A673 (cell line): ENCODE measurements at regions not wholly inside any gene's neighbourhood (a gene's known extent, or its start where the extent isn't known, plus 50 kb on each side); places are given as distances from the start of the nearest gene placed in this dataset.

Source experiments
- BruUV-seq: library from RNA; stranded (reverse); fragments of 400-500 nt; replicated peaks from 2 replicates; lab custom pipeline; 2021; lab: Mats Ljungman, UMichigan
- CTCF ChIA-PET: fragments of 300-600 bp; sonication (Branson Sonifier 250); formaldehyde crosslinking; loops from one replicate; lab custom pipeline; 2022; ENCODE audit warnings: antibody characterized with exemption; lab: Charles Lee
- POLR2A ChIA-PET: fragments of 300-600 bp; sonication (Branson Sonifier 250); formaldehyde crosslinking; loops from one replicate; lab custom pipeline; 2022; ENCODE audit warnings: antibody characterized with exemption; ENCODE audit not compliant: low non-redundant PET; lab: Charles Lee
- DNase-seq: peaks from one replicate; pipeline ENCODE4 v3.0.0-alpha.2; 2015; ENCODE audit warnings: low spot score
- H3K27ac ChIP-seq: fragments of 200-600 bp; sonication (generic); 2 replicates; pipeline ENCODE4 v1.5.1; 2016; ENCODE audit warnings: mixed run types, low read depth, mild to moderate bottlenecking, mixed read lengths, antibody characterized with exemption, low read length; ENCODE audit not compliant: poor library complexity, severe bottlenecking
- H3K27me3 ChIP-seq: fragments of 200-600 bp; sonication (generic); replicated peaks from 2 replicates; pipeline ENCODE4 v1.6.1; 2017; ENCODE audit warnings: mixed run types, low read depth, mild to moderate bottlenecking, mixed read lengths, antibody characterized with exemption, low read length; ENCODE audit not compliant: insufficient read depth, poor library complexity
- H3K36me3 ChIP-seq: fragments of 200-600 bp; sonication (generic); 2 replicates; pipeline ENCODE4 v1.6.1; 2016; ENCODE audit warnings: mixed run types, mild to moderate bottlenecking, mixed read lengths, antibody characterized with exemption, low read length; ENCODE audit not compliant: insufficient read depth, poor library complexity, severe bottlenecking
- H3K4me1 ChIP-seq: fragments of 200-600 bp; sonication (generic); 2 replicates; pipeline ENCODE4 v1.6.1; 2017; ENCODE audit warnings: mixed run types, mild to moderate bottlenecking, mixed read lengths, antibody characterized with exemption, low read length; ENCODE audit not compliant: insufficient read depth, poor library complexity, severe bottlenecking
- H3K4me3 ChIP-seq: fragments of 200-600 bp; sonication (generic); 2 replicates; pipeline ENCODE4 v1.5.1; 2016; ENCODE audit warnings: low read depth, mixed run types, mild to moderate bottlenecking, mixed read lengths, low read length; ENCODE audit not compliant: poor library complexity, severe bottlenecking
- H3K9me3 ChIP-seq: fragments of 200-600 bp; sonication (generic); 2 replicates; pipeline ENCODE4 v1.6.1; 2016; ENCODE audit warnings: mixed run types, low read depth, mild to moderate bottlenecking, mixed read lengths, antibody characterized with exemption, low read length; ENCODE audit not compliant: poor library complexity, severe bottlenecking
- CTCF ChIP-seq: fragments of 300-800, 200-600 bp; sonication (generic); conservative IDR thresholded peaks from 2 replicates; pipeline ENCODE4 v1.5.1; 2017; ENCODE audit warnings: low read depth, mild to moderate bottlenecking, antibody characterized with exemption, low read length, moderate library complexity, mixed read lengths
- EZH2 ChIP-seq: fragments of 200-600 bp; sonication (generic); IDR thresholded peaks from 2 replicates; pipeline ENCODE4 v1.6.1; 2017; ENCODE audit warnings: borderline replicate concordance, low read depth, mild to moderate bottlenecking, mixed read lengths, antibody characterized with exemption, low read length; ENCODE audit not compliant: poor library complexity, severe bottlenecking
- intact Hi-C: fragments of 100-400 bp; cut with micrococcal nuclease; formaldehyde crosslinking; loops from one replicate; pipeline ENCODE4 v1.10.0; 2022; ENCODE audit not compliant: unreplicated experiment

GRCh38 chr7:11300241-11300640 lies 326.6 kb downstream of the PHF14 start:
- CTCF ChIA-PET, result no interaction called here
- DNase-seq, result no peak
- H3K4me1 ChIP-seq, result no peaks in the 10 kb centered on the region
- TF ChIP-seq CTCF, result no peak
- TF ChIP-seq EZH2, result no peak
- H3K9me3 ChIP-seq, result no peaks in the 10 kb centered on the region
- BruUV-seq, result no TSS peak
- no peaks in the 10 kb centered on the region for H3K27me3 ChIP-seq
- intact Hi-C loops, result no loop called here
- no peak overlapping the region for H3K27ac ChIP-seq
- no peak overlapping the region for H3K4me3 ChIP-seq
- H3K36me3 ChIP-seq, result no peaks in the 10 kb centered on the region
- POLR2A ChIA-PET, result no interaction called here

GRCh38 chr7:11302121-11302520 lies 328.4 kb downstream of the PHF14 start:
- H3K4me3 ChIP-seq, result no peak overlapping the region
- intact Hi-C loops, result no loop called here

DNA sequence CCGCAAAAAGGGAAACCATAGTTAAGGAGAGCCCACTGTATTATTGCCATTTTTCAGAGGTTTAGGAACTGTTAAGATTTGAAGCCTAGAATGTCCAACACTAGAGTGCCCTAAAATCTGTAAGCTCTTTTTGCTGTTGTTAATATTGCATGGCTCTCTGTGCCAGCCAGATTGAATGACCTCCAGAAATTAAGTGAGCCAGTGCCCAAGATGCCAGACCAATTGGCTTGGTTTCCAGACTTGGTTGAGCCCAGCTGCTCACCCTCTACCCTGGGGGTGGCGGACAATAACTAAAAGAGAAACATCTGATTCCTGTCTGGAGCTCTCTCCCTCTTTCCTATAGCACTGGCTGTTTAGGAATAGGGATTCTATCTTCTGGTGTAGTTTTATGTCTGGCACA lies 340.1 kb downstream of the PHF14 start:
- Histone ChIP-seq H3K36me3 (no peaks in the 10 kb centered on the region), H3K4me1 (no peaks in the 10 kb centered on the region), H3K9me3 (no peaks in the 10 kb centered on the region), H3K27ac (no peak overlapping the region), H3K27me3 (no peaks in the 10 kb centered on the region), H3K4me3 (no peak overlapping the region)
- DNase-seq, result no peak
- intact Hi-C loops, result no loop called here
- TF ChIP-seq CTCF, result no peak
- TF ChIP-seq EZH2, result no peak
- BruUV-seq, result no TSS peak
- POLR2A ChIA-PET, result no interaction called here
- CTCF ChIA-PET, result no interaction called here

More at GRCh38 chr7:11302121-11302520, 328.4 kb downstream of the PHF14 start:
- Histone ChIP-seq H3K36me3 (no peaks in the 10 kb centered on the region), H3K27me3 (no peaks in the 10 kb centered on the region), H3K4me1 (no peaks in the 10 kb centered on the region), H3K27ac (no peak overlapping the region), H3K9me3 (no peaks in the 10 kb centered on the region)
- ChIA-PET CTCF (no interaction called here), POLR2A (no interaction called here)
- TF ChIP-seq CTCF (no peak), EZH2 (no peak)
- no TSS peak for BruUV-seq
- no peak for DNase-seq
